Prostate gland (tissue), 2 donors: ENCODE measurements at regions not wholly inside any gene's neighbourhood (a gene's known extent, or its start where the extent isn't known, plus 50 kb on each side); places are given as distances from the start of the nearest gene placed in this dataset.

Experiments
- DNase-seq: peaks from one replicate; pipeline ENCODE4 v3.0.0-alpha.2; 2019; ENCODE audit warnings: low spot score
- H3K27ac ChIP-seq, 2 donors: fragments of 200-600 bp; sonication (generic); 2 replicates each; pipeline ENCODE4 v1.5.1; 2017 to 2019
- H3K27me3 ChIP-seq: fragments of 200-600 bp; sonication (generic); replicated peaks from 2 replicates; pipeline ENCODE4 v1.5.1; 2019; ENCODE audit not compliant: insufficient read depth
- H3K36me3 ChIP-seq, 2 donors: fragments of 200-600 bp; sonication (generic); 1 replicate in 1 of 2; 2 replicates in 1 of 2; pipeline versions ENCODE4 v1.5.1 to v1.8.1; 2017 to 2019
- H3K4me1 ChIP-seq: fragments of 200-600 bp; sonication (generic); replicated peaks from 2 replicates; pipeline ENCODE4 v1.5.1; 2019
- H3K4me3 ChIP-seq, 2 donors: fragments of 200-600 bp; sonication (generic); 2 replicates each; pipeline ENCODE4 v1.5.1; 2017 to 2019
- H3K9me3 ChIP-seq: fragments of 200-600 bp; sonication (generic); 2 replicates; pipeline ENCODE4 v1.5.1; 2017
- POLR2A ChIP-seq: fragments of 450-650 bp; IDR thresholded peaks from one replicate; pipeline ENCODE4 v1.6.1; 2016; ENCODE audit warnings: antibody characterized with exemption, mild to moderate bottlenecking
- POLR2AphosphoS5 ChIP-seq: sonication (generic); formaldehyde crosslinking; IDR thresholded peaks from one replicate; pipeline ENCODE4 v1.6.1; 2017; ENCODE audit warnings: antibody characterized with exemption
- WGBS: methylation state at CpG from one replicate; pipeline ENCODE4 v1.1.5; 2018; 5-methylcytosine and 5-hydroxymethylcytosine counted together
- intact Hi-C: fragments of 100-400 bp; cut with DNase I; formaldehyde crosslinking; loops from one replicate; pipeline ENCODE4 v1.14.2; 2022
- TF ChIP-seq, protein P1 (sequence below), 4 experiments: fragments of 200-600 bp in 2 of 4; fragments of 450-650 bp in 2 of 4; sonication (generic) in 2 of 4; IDR thresholded peaks; 1 replicate in 3 of 4; 2 replicates in 1 of 4; pipeline ENCODE4 v1.5.1; 2016 to 2019; ENCODE audit warnings: antibody characterized with exemption in 4 of 4, mild to moderate bottlenecking in 2 of 4, moderate library complexity in 2 of 4

DNA sequence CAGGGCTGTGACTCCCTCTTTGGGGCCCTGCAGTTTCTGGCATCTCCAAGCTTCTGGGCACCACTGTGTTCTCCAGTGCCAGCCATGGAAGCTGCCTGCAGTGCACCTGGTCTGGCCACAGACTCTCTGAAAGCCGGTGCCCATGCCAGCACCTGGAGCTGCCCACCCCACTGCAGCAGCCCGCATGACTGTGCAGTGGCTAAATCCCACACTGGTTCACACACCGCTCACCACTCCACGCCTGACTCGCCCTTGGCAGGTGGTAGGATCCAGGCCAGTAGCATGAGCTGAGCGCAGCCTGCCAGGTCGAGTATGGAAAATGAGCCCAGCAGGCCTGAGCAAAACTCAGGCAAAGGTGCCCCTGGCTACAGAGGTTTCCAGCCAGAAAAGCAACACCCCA lies 72.8 kb upstream of the INTU start:
- DNase-seq = no peak
- intact Hi-C loops = no loop called here
- Histone ChIP-seq H3K9me3 (no peaks in the 10 kb centered on the region), H3K27me3 (no peaks in the 10 kb centered on the region), H3K36me3 (no peaks in the 10 kb centered on the region), H3K4me3 (no peak overlapping the region), H3K4me1 (no peaks in the 10 kb centered on the region), H3K27ac (no peak overlapping the region)
- WGBS = 89% methylated on average over 6 of the region's 7 CpGs
- TF ChIP-seq POLR2A (no peak), POLR2AphosphoS5 (no peak)
- TF ChIP-seq, protein P1, sequence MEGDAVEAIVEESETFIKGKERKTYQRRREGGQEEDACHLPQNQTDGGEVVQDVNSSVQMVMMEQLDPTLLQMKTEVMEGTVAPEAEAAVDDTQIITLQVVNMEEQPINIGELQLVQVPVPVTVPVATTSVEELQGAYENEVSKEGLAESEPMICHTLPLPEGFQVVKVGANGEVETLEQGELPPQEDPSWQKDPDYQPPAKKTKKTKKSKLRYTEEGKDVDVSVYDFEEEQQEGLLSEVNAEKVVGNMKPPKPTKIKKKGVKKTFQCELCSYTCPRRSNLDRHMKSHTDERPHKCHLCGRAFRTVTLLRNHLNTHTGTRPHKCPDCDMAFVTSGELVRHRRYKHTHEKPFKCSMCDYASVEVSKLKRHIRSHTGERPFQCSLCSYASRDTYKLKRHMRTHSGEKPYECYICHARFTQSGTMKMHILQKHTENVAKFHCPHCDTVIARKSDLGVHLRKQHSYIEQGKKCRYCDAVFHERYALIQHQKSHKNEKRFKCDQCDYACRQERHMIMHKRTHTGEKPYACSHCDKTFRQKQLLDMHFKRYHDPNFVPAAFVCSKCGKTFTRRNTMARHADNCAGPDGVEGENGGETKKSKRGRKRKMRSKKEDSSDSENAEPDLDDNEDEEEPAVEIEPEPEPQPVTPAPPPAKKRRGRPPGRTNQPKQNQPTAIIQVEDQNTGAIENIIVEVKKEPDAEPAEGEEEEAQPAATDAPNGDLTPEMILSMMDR (IDR thresholded peaks at IDR 0.05) = no peak

DNA sequence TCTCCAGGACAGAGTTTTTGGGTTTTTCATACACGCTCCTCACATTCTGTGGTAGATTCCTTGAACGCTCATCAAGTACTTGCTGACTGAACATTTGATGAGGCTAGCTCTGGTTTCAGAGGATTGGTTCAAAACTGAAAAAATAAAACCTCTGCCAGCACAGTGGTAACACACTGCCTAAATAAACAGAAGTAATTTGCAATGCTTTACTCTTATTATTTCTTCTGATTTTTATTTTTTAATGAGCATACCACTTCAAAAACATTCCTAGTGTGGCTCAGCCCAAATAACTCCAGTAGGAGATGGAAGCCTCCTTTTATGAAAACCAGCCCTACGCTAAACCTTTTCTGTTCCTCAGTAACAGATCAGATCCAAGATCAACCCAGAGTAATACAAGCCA lies 72.0 kb upstream of the INTU start:
- Histone ChIP-seq H3K27ac (no peak overlapping the region), H3K9me3 (no peaks in the 10 kb centered on the region), H3K36me3 (no peaks in the 10 kb centered on the region), H3K4me1 (no peaks in the 10 kb centered on the region), H3K4me3 (no peak overlapping the region), H3K27me3 (no peaks in the 10 kb centered on the region)
- DNase-seq = no peak
- no peak for TF ChIP-seq POLR2A
- TF ChIP-seq, protein P1 (IDR thresholded peaks at IDR 0.05) = no peak
- TF ChIP-seq POLR2AphosphoS5 = no peak
- 70% methylated on average over 3 of the region's 3 CpGs for WGBS
- intact Hi-C loops = no loop called here

DNA sequence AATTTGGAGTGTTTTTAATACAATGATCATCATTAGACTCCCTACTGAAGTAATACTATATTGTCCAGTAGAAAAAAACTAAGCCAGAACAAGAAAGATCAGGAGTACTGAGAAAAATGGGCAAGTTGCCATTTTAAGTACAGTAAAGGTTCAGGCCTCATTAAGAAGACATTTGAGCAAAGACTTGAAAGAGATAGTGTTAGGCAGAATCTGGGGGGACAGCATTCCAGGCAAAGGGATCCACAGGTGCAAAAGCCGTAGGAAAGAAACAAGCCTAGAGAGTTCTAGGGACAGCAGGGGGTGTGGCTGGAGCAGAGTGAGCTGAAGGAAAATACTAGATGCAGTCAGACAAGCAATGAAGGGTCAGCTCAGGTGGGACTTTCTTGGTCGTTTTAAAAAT lies 58.1 kb upstream of the INTU start:
- no peak for DNase-seq
- TF ChIP-seq POLR2AphosphoS5 (no peak), POLR2A (no peak)
- TF ChIP-seq, protein P1 (IDR thresholded peaks at IDR 0.05) = no peak
- intact Hi-C loops = no loop called here
- H3K36me3 ChIP-seq = no peaks in the 10 kb centered on the region
- no peaks in the 10 kb centered on the region for H3K9me3 ChIP-seq
- H3K27me3 ChIP-seq = no peaks in the 10 kb centered on the region
- no peak overlapping the region for H3K4me3 ChIP-seq
- 50% methylated on average over 2 of the region's 2 CpGs for WGBS
- H3K4me1 ChIP-seq = no peaks in the 10 kb centered on the region
- H3K27ac ChIP-seq = no peak overlapping the region

DNA sequence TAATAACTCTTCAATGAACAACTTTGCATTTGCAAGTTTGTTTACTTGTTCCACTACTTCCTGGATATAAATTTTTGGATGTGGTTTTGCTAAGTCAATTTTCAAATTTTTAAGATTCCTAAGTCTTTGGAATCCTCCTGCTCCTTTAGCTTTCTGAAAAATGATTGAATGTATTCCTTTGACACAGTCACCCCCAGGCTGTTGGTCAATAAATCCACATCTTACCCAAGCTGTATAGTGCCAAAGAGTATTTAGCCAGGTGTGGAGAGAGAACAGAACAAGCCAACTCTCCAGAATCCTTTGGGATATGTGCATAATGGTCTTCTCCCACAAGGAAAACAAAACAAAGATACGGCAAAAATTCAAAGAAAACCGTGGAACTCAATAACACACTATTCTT lies 56.9 kb upstream of the INTU start:
- Histone ChIP-seq H3K27me3 (no peaks in the 10 kb centered on the region), H3K9me3 (no peaks in the 10 kb centered on the region), H3K27ac (no peak overlapping the region), H3K4me1 (no peaks in the 10 kb centered on the region), H3K36me3 (no peaks in the 10 kb centered on the region), H3K4me3 (no peak overlapping the region)
- intact Hi-C loops = no loop called here
- TF ChIP-seq, protein P1 (IDR thresholded peaks at IDR 0.05) = no peak
- TF ChIP-seq POLR2A = no peak
- no peak for DNase-seq
- 54% methylated on average over 2 of the region's 2 CpGs for WGBS

DNA sequence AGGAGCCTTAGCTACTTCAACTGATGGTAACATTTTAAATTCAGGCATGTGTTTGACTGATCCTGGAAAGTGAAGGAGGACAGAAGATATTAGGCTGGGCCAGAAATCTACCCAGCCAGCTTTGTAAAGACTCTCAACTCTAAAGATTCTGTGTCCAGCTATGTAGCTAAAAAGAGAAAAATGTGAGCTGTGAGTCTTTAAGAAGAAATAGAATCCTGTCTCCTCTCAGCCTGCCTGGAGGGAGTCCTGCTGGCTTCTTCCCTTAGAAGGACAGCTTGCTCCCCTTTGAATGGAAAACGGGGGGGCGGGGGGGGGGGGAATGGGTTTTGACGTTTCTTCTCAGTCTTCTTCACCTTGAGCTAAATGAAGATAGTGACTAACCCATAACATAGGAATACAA lies 54.3 kb upstream of the INTU start:
- TF ChIP-seq POLR2A = no peak
- TF ChIP-seq, protein P1 (IDR thresholded peaks at IDR 0.05) = no peak
- Histone ChIP-seq H3K4me3 (no peak overlapping the region), H3K9me3 (no peaks in the 10 kb centered on the region), H3K4me1 (no peaks in the 10 kb centered on the region), H3K36me3 (no peaks in the 10 kb centered on the region), H3K27me3 (no peaks in the 10 kb centered on the region), H3K27ac (no peak overlapping the region)
- 53% methylated on average over 3 of the region's 3 CpGs for WGBS
- DNase-seq = no peak
- intact Hi-C loops = no loop called here
